HG02973 (cell line): ENCODE measurements at regions not wholly inside any gene's neighbourhood (a gene's known extent, or its start where the extent isn't known, plus 50 kb on each side); places are given as distances from the start of the nearest gene placed in this dataset.
"Not testable (repeated sequence)": the region's sequence is repeated elsewhere in the genome, so short reads cannot be mapped to it uniquely, and the experiment has no call there.

Source experiments
- ATAC-seq: cut with Tn5 transposase; IDR thresholded peaks from one replicate; pipeline ENCODE4 v1.9.1; 2021; ENCODE audit warnings: moderate library complexity; ENCODE audit not compliant: unreplicated experiment

DNA sequence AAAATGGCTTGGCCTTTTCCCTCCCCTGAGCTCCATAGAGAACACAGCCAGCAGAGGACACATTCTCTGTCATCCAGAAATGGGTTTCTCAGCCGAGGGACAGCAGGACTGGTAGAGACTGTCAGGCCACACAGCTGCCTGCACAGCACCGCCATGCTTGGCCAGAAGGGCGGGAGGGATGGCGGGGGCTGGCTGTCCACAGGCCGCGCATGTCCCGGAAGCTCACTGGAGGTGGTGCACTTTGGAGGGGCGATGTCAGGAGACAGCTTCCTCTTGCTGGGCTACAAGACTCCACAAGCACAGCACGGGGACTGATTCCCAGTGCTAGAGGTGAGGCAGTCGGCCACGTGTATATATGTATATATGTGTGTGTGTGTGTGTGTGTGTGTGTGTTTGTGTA is 125.3 kb downstream of the GOLGA6L4 start:
- ATAC-seq, result not testable (repeated sequence)

GRCh38 chr15:84384421-84384820 is 148.8 kb downstream of the GOLGA6L4 start:
- not testable (repeated sequence) for ATAC-seq

- ATAC-seq, result no peak
These were observed 151.5 kb downstream of the GOLGA6L4 start for GRCh38 chr15:84387086-84387485.

DNA sequence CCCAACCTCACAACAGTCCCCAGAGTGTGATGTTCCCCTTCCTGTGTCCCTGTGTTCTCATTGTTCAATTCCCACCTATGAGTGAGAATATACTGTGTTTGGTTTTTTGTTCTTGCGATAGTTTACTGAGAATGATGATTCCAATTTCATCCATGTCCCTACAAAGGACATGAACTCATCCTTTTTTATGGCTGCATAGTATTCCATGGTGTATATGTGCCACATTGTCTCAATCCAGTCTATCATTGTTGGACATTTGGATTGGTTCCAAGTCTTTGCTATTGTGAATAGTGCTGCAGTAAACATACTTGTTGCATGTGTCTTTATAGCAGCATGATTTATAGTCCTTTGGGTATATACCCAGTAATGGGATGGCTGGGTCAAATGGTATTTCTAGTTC is 152.6 kb downstream of the GOLGA6L4 start:
- ATAC-seq, result not testable (repeated sequence)

DNA sequence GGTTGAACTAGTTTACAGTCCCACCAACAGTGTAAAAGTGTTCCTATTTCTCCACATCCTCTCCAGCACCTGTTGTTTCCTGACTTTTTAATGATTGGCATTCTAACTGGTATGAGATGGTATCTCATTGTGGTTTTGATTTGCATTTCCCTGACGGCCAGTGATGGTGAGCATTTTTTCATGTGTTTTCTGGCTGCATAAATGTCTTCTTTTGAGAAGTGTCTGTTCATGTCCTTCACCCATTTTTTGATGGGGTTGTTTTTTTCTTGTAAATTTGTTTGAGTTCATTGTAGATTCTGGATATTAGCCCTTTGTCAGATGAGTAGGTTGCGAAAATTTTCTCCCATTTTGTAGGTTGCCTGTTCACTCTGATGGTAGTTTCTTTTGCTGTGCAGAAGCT is 153.1 kb downstream of the GOLGA6L4 start:
- ATAC-seq, result not testable (repeated sequence)

DNA sequence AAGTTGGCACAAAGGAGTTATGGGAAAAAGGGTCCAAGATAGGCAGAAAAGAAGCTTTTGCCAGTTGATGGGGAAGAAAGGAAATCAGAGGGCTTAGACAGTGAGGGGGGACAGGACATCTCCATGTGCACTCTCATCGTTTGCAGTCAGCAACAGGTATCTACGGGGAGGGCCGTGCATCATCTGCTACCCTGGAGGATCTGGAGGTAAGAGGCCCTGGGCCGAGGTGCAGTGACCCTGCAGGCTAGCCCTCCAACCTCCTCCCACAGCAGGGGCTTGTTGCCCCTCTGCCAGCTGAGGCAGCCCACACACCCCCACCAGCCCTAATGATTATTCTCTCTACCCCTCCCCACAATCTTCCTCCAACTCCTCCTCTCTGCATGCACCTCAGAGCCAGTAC is 154.8 kb downstream of the GOLGA6L4 start:
- ATAC-seq, result not testable (repeated sequence)

DNA sequence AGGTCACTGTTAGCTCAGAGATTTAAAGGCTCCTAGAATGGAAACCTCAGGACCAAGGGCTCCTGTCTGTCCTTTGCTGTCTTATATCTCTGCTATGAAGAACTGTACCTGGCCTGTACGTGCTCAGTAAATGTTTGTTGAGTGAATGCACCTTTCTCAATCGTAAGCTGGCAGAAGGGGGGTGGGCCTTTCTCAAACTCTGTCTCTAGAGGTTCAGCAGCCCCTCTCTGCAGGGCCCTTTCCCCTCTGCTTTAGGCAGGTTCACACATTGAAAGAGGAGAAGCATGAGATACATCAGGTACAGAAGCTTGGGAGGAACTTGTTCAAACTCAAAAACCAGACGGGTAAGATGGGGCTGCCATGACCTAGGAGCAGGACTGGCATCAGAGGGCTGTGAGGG is 155.6 kb downstream of the GOLGA6L4 start:
- no peak for ATAC-seq

DNA sequence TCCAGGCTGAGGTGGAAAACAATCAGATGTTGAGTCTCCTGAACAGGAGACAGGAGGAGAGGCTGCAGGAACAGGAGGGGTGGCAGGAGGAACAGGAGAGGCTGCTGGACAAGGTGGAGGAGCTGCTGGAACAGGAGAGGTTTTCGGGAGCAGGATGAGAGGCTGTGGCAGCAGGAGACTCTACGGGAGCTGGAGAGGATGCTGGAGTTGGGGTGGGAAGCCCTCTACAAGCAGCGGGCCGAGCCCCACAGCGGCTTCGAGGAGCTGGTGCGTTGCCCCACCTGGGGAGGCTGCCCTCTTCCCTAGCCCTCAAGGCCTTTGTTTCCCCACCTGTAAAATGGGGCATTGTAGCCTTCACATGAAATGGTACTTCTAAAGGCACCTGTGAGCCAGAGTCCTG is 156.4 kb downstream of the GOLGA6L4 start:
- ATAC-seq, result not testable (repeated sequence)

DNA sequence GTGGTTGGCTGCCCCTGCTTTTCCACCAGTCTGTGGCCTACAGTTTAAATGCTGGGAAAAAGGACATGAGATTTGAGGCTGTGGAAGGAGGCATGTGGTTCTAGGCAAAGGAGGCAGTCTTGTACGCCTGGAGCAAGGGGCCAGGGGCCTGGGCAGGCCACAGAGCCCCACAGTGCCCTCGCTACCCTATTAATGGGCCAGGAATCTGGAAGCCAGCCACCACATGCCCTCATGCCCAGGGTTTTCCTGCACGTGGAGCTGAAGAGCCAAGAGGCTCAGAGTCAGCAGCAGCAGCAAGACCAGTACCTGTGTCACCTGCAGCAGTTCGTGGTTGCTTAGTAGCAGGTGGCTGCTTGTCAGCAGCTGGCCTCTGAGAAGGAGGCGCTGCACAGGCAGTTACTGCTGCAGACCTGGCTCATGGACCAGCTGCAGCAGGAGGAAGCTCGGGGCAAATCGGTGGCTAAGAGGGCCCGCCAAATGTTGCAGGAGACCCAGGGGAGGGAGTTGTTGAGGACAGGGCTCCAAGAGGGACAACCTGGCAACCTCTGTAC is 157.9 kb downstream of the GOLGA6L4 start:
- ATAC-seq, result not testable (repeated sequence)

DNA sequence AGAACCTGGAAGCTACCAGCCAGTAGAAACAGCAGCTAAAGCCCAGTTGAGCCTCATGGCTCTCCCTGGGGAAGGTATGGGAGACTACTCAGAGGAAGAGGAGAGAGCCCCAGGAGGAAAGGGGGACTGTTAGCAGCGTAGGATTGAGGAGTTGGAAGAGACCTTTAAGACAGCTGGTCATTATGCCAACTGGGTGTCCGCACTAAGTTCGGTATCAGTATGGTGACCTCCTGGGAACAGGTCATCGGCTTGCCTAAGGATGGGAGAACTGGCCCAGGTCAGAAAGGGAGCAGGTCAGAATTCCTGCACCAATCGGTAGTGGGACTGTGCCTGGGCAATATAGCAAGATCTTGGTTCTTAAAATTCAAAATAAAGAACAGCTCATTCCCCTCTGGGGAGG is 158.4 kb downstream of the GOLGA6L4 start:
- ATAC-seq, result not testable (repeated sequence)

GRCh38 chr15:84395384-84395783 is 159.8 kb downstream of the GOLGA6L4 start:
- ATAC-seq, result not testable (repeated sequence)

DNA sequence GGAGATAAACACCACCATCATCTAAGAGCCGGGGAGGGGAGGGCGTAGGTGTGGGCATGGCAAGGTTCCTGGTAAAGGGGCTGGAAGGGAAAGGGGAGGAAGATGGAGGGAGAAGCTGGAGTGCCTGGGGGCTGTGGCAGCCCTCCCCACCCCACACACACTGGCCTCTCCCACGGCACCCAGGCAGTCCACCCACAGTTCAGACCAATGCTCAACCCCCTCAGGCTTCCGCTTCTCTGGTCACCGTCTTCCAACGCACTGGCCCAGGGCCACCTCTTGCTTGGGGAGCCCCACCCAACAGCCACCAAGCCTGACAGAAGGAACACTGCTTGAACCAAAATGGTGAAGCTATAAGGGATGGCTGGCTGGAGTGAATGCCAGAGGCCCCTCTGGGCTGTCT is 160.3 kb downstream of the GOLGA6L4 start:
- ATAC-seq, result not testable (repeated sequence)

DNA sequence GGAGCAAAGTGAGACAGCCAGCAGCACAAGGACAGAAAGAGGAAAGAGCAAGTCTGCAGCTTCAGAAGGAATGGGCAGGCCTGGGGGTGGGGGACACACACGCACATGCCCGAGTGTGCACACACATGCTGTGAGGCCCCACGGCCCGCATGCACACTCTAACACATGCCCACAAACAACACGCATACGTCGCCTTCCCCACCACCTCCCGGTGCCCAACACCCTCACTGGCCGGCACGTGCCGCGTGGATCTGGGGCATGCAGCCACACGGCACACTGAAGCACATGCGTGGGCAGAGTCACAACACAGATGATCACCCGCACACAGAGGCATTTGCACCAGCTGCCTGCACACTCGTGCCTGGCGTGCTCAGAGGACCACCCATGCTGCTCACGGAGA is 161.5 kb downstream of the GOLGA6L4 start:
- not testable (repeated sequence) for ATAC-seq

- not testable (repeated sequence) for ATAC-seq
These were observed 162.5 kb downstream of the GOLGA6L4 start for GRCh38 chr15:84398087-84398486.

DNA sequence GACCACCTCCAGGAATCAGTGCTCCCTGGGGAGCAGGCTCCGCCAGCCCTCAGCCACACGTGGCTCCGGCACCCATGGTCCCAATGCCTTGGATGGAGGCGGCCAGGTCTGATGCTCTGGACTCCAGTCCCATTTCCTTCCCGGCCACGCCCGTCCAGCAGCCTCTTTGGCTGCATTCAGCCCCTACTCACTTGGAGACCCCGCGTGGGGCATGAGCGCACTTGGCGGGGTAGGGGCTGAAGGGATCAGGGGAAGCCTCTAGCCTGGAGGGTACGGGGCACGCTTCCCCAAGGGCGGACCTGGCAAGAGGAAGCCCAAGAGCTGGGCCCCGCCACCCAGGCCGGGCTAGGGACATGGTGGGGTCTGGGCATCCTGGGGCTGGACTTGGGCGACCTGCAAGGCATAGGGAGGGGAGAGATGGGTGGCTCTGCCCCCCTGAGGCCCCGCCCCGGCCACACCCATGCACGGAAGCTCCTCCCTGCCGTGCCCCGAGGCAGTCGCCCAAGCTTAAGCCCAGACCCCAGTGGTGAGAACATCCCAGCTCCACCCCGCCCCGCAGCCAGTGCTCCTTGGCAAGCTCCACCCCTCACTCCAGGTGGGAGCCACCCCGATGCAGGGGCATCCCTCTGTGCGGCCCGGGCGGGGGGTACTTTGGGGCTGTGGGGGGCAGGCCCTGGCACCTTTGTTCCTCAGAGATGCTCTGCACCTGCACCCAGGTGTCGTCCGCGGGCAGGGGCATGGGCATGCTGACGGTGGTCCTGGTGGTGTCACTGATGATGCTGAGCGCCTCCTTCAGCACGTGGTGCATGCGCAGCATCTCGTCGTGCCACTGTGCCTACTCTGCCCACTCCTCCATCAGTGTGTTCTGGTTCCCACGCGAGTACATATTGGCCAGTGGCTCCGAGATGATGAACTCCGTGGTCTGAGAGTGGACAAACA is 163.5 kb downstream of the GOLGA6L4 start:
- no peak for ATAC-seq

DNA sequence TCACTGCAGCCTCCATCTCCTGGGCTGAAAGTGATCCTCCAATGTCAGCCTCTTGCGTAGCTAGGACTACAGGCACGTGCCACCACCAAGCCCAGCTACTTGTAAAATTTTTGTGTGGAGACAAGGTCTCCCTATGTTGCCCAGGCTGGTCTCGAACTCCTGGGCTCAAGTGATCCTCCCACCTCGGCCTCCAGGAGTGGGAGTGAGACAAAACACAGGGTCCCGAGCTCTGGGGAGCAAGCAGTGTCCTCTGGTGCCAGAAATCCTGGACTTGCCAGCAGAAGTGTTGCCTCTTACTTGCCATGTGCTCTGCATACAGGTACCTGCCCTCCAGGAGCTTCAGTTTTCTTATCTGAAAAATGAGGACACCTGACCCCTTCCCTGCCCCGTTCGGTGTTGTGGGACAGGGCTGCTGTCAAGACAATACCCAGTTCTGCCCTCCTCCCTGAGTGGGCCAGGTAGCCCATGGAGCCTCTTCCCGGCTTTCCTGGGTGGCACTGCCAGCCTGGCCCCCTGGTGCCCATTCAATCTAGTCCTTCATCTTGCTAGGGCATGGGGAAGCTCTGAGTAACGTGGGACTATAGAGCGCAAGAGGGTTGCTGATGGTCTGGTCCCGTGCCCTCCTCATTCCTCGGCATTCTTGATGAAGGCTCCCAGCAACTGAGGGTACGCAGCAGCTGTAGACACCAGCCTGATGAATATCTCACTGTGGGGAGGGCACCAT is 164.6 kb downstream of the GOLGA6L4 start:
- ATAC-seq, result no peak

DNA sequence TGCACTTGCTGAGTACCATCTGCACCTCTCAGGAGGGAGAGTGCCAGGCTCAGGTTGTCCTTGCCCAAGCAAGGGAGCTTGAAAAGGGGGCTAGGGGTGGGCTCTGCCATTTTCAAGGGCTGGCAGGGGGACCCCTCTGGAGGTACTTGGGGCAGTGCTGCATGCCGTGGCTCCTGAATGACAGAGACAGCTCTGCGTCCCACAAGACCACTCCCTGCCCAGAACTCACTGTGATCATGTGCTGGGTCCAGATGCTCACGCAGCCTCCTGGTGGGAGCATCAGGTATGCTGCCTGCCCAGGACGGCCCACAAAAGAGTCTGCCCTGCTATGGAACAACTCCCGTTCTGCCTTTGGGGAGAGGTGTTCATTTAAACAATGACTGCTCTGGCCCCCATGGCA is 165.2 kb downstream of the GOLGA6L4 start:
- ATAC-seq, result no peak

DNA sequence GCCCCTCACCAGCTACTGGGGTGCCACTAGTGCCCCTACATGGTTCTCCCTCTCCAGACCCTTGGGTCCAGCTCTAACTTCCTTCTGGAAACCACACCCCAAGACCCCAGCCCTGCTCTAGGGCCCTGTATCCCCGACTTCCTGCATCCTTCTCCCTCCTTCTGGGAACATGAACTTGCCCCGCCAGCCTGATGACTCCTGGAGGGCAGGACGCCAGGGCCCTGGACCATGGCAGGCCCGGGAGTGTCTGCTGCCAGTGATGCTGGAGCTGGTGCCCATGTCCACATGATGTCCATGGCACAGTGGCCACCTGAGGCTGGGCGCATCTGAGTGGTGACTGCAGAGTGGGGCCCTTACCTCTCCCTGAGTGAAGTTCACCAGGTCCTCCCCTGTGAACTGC is 165.9 kb downstream of the GOLGA6L4 start:
- not testable (repeated sequence) for ATAC-seq

GRCh38 chr15:84401891-84402840 is 166.6 kb downstream of the GOLGA6L4 start:
- not testable (repeated sequence) for ATAC-seq

DNA sequence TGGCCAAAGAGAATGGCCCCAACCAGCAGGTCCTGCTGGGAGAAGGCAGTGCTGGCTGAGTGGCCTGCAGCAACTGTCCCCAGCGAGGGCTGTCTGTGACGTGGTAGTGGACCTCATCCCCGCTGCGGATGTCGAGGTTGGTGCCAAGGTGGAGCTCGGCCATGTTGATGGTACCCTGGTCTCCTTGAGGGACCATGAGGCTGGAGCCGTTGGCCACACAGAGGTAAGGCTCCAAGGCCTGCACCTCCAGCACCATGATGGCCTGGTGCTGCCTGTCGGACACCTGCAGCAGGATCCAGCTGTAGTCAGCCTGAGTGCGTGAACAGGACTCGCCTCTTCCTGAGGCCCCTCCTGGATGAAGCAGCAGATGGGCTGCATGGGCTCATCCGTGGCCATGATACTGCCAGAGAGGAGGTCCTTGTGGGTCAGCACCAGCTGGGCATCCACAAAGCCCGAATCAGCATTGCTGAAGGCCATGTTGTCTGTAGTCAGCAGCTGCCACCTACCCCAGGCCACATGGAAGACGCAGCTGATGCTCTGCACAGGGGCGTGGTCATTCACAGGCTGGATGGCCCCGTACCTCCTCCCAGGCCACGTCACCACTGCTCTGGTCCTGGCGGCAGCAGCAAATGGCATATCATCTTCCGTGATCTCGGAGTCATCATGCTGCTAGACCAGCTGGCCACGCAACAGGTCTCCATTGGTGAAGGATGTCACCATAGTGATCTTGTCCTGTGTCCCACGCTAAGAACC is 167.5 kb downstream of the GOLGA6L4 start:
- ATAC-seq, result no peak
